GM21737 (cell line): ENCODE measurements at regions not wholly inside any gene's neighbourhood (a gene's known extent, or its start where the extent isn't known, plus 50 kb on each side); places are given as distances from the start of the nearest gene placed in this dataset.

Experiments
- ATAC-seq: cut with Tn5 transposase; IDR thresholded peaks from one replicate; pipeline ENCODE4 v1.9.1; 2021; ENCODE audit warnings: mild to moderate bottlenecking, moderate library complexity; ENCODE audit not compliant: unreplicated experiment

- ATAC-seq, result no peak
Observed at GRCh38 chr1:4010814-4011605, 110.9 kb upstream of the C1orf174 start.

GRCh38 chr1:4016351-4017130, 116.5 kb upstream of the C1orf174 start:
- no peak for ATAC-seq

GRCh38 chr1:4017636-4018365, 117.7 kb upstream of the C1orf174 start:
- no peak for ATAC-seq

- no peak for ATAC-seq
Observed at GRCh38 chr1:4018466-4019146, 118.5 kb upstream of the C1orf174 start.

GRCh38 chr1:4019147-4019521, 119.1 kb upstream of the C1orf174 start:
- no peak for ATAC-seq

DNA sequence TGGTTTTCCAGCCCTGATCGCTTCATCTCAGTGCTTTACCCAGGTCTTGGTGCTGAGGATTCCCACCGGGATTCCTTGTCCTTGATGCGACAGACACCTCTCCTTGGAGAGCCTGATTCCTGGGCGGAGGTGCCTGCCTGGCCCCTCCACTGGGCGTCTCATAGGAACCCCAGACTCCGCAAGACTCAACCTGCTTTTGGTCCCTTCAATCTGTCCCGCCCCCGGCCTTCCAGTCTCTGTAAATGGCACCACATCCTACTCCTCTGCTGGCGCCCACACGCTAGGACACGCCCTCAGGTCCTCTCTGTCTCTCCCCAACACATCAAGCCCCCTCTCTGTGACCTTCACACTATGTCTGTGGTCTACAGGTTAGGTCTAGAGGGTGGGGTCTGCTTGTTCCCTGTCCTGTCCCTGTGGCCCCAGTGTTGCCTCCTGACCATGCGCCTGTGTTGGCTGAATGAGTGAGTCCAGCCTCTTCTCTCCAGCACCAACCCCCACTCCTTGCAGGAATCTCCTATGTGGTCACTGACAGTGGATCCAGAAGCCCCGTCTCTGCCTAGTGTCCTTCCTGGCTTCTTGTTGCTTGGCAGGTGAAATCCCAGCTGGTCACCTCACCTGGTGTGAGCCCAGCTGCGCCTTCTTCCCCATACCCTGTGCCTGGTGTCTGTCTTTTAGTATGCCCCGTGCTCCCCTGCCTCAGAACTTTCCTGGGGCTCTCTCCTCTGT, 119.7 kb upstream of the C1orf174 start:
- no peak for ATAC-seq

GRCh38 chr1:4020449-4020848, 120.4 kb upstream of the C1orf174 start:
- ATAC-seq, result no peak

DNA sequence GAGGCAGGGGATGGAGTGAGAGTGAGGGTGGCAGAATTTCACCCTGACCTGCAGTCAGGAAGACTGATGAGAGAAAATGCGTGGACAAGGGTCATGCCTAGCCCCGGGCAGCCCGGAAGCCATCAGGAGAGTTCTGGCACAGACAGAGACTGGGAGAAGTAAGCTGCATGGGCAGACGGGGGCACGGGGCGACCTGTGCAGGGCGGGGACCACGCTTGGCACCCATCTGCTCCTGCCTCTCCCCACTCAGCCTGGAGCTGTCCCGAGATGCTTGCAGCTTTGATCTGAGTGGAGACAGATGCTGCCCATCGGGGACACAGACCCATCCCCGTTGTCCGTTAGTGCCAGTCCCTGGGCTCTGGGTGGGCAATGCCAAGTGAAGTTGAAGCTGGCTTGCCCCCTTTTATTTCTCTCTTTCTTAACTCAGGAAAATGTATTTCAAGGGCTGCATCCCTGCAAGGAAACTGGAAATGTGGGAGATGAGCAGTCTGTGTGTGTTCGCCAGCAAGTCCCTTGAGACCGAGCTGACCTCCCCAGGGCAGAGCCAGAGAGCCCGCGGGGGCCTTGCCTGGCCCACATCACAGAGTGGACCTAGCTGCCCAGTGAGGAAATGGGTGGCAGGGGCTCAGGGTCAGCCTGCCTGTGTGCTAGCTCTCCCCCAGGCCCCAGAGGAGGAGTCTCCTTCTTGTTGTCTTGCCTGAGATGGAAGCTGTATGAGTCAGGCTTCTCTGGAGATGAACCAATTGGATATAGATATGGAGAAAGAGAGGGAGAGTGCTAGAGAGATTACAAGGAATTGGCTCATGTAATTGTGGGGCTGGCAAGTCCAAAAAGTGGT, 121.3 kb upstream of the C1orf174 start:
- no peak for ATAC-seq

DNA sequence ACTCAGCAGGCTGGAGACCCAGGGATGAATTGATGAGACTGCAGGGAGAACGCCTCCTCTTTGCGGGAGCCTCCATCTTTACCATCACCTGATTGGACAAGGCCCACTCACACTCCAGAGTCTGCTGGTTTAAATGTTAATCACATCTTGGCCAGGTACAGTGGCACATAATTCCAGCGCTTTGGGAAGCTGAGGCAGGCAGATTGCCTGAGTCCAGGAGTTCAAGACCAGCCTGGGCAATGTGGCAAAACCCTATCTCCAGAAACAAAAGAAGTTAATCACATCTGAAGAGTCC, 121.8 kb upstream of the C1orf174 start:
- ATAC-seq, result no peak

DNA sequence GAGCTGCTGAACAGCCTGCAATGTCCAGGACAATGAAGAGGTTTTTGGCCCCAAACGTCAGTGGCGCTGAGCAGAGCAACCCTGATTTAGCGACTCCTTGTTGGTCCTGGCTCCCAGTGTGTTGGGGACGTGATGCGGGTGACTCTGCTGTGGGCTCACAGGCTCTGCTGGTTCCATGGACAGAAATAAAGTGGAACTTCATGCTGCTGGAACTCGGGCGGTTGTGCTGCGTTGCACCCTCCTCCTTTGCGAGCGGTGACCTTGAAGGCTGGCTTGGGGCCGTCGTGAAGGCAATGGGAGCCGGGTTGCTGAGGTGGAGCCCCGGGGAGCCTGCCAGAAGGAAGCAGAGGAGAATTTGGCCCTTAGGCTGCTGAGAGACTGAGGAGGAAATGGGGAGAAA, 122.6 kb upstream of the C1orf174 start:
- no peak for ATAC-seq

DNA sequence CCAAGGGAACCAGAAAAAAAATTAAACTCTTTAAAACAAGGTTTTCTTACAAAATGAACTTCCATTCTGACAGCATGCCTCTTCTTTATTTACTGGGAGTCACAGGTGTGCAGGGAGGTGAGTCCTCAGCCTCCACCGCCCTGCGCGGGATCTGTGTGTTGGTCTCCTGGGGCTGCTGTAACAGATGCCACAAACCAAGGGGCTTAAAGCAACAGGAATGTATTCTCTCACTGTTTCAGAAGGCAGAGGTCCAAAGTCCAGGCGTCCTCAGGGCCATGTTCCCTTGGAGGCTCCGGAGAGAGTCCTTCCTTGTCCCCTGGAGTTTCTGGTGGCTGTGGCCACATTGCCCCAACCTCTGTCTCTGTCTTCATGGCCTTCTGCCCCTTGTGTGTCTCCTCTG, 123.6 kb upstream of the C1orf174 start:
- no peak for ATAC-seq

DNA sequence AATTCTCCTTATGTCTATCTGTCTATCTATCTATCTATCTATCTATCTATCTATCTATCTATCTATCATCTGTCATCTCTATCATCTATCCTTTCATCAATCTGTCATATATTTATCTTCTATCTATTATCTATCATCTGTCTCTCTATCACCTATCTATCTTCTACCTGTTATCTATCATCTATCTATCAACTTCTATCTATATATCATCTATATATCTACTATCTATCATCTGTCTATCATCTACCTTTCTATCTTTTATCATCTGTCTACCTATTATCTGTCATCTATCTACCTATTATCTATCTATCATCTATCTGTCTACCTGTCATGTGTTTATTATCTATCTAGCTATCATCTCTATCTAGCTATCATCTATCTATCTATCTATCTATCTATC, 124.7 kb upstream of the C1orf174 start:
- ATAC-seq, result no peak

GRCh38 chr1:4025752-4026151, 125.7 kb upstream of the C1orf174 start:
- ATAC-seq, result no peak

DNA sequence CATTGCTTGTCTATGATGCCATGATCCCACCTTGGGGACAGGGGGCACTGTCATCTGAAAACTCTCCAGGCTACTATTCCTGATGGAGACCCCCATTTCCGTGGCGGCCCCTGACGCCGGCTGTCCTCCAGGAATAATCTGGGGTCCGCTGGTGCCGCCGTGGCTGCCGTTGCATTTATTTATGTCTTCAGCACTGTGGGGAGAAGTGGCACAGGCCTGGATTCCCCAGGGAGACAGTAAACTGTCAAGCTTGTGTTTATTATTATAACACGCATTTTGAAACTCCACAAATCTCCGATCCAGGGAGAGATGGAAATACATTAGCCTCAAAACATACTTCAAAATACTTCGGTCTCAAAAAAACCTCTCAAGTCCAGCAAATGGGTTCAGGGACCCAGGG, 126.9 kb upstream of the C1orf174 start:
- no peak for ATAC-seq

- no peak for ATAC-seq
Observed at GRCh38 chr1:4027492-4028138, 127.5 kb upstream of the C1orf174 start.

- no peak for ATAC-seq
Observed at GRCh38 chr1:4028139-4028501, 128.0 kb upstream of the C1orf174 start.

GRCh38 chr1:4029376-4029775, 129.3 kb upstream of the C1orf174 start:
- ATAC-seq, result no peak

DNA sequence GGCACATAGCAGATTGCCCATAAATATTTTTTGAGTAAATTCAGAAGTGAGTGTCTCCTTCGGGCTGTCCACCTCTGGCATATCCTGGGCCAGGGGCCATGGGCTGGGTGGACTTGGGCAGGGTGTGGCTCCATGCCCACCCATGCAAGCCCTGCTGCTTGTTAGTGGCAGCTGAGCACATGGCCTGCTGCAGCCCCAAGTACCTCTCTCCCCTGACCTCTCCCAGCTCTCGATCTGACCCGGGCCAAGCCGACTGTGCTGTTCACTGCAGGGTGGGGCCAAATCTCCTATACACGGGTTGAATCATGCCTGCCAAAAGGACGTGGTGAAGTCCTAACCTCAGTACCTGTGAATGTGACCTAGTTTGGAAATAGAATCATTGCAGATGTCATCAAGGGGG, 132.5 kb upstream of the C1orf174 start:
- no peak for ATAC-seq

DNA sequence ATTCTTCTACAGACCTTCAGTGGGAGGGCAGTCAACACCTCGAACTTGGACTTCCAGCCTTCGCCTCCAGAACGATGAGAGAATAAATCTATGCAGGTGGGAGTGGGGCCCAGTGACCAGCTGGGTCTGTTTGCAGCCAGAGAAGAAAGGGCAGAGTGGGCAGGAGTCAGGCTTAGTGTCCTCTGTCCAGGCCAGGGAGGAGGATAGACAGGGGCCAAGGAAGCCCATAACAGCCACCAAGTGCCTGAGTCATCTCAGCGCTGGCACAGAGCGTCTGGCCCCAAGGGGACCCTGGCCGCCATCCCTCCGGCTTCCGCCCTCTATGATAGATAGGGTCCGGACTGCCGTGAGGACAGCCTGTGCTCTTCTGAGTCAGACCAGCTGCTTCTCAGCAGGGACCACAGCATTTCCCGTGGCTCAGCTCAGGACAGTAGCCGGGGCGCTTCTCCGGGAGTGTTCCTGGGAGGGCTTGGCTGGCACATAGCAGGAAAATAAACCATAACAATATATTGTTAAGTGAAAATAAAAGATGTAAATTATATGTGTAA, 133.1 kb upstream of the C1orf174 start:
- ATAC-seq, result no peak
